Sciatic nerve (tissue), 2 donors: ENCODE measurements at regions not wholly inside any gene's neighbourhood (a gene's known extent, or its start where the extent isn't known, plus 50 kb on each side); places are given as distances from the start of the nearest gene placed in this dataset.
"Not testable (repeated sequence)": the region's sequence is repeated elsewhere in the genome, so short reads cannot be mapped to it uniquely, and the experiment has no call there.

Source experiments
- ATAC-seq: fragments of 200-7000 bp; cut with Tn5 transposase; one replicate; pipeline ENCODE4 v1.9.1; 2020; ENCODE audit warnings: mild to moderate bottlenecking, moderate library complexity
- DNase-seq: peaks from one replicate; pipeline ENCODE4 v3.0.0-alpha.2; 2020; ENCODE audit warnings: low spot score
- intact Hi-C: fragments of 100-400 bp; cut with DNase I; formaldehyde crosslinking; loops from one replicate; pipeline ENCODE4 v1.14.2; 2022
- donor health status: DM: no; HTN: no; CAD: no.
- donor health status: DM: no; HTN: no; CAD: no.

GRCh38 chrX:40387311-40387710, 193.5 kb upstream of the ATP6AP2 start:
- intact Hi-C loops, ATAC-seq, DNase-seq: not testable (repeated sequence)

- intact Hi-C loops = no loop called here
- ATAC-seq = no peak
- DNase-seq = no peak
Measured at GRCh38 chrX:40385682-40386081, 195.1 kb upstream of the ATP6AP2 start.

GRCh38 chrX:40385256-40385655, 195.5 kb upstream of the ATP6AP2 start:
- DNase-seq = no peak
- ATAC-seq = no peak
- intact Hi-C loops = no loop called here

GRCh38 chrX:40383969-40384368, 196.8 kb upstream of the ATP6AP2 start:
- ATAC-seq (no peak), DNase-seq (no peak)
- intact Hi-C loops = no loop called here

- no peak for DNase-seq
Measured at GRCh38 chrX:40383360-40383759, 197.4 kb upstream of the ATP6AP2 start.

GRCh38 chrX:40380655-40381488, 199.9 kb upstream of the ATP6AP2 start:
- DNase-seq (no peak), ATAC-seq (peak; percentile 66)
- intact Hi-C loops = no loop called here

More at GRCh38 chrX:40383360-40383759, 197.4 kb upstream of the ATP6AP2 start:
- ATAC-seq = no peak
- intact Hi-C loops = no loop called here

- ATAC-seq (no peak), DNase-seq (no peak)
- intact Hi-C loops = no loop called here
Measured at GRCh38 chrX:40377684-40378083, 203.1 kb upstream of the ATP6AP2 start.

- ATAC-seq = no peak
- DNase-seq = no peak
- intact Hi-C loops = no loop called here
Measured at GRCh38 chrX:40374486-40374885, 206.3 kb upstream of the ATP6AP2 start.

- intact Hi-C loops = no loop called here
- DNase-seq = no peak
- no peak for ATAC-seq
Measured at GRCh38 chrX:40373641-40374040, 207.1 kb upstream of the ATP6AP2 start.

- ATAC-seq = no peak
- intact Hi-C loops = no loop called here
Measured at GRCh38 chrX:40373025-40373424, 207.7 kb upstream of the ATP6AP2 start.

GRCh38 chrX:40371376-40371775, 209.4 kb upstream of the ATP6AP2 start:
- no peak for ATAC-seq
- intact Hi-C loops = no loop called here

More at GRCh38 chrX:40373025-40373424, 207.7 kb upstream of the ATP6AP2 start:
- DNase-seq = no peak

GRCh38 chrX:40368611-40369061, 212.1 kb upstream of the ATP6AP2 start:
- DNase-seq (no peak), ATAC-seq (no peak)
- intact Hi-C loops = no loop called here

More at GRCh38 chrX:40371376-40371775, 209.4 kb upstream of the ATP6AP2 start:
- DNase-seq = no peak

- intact Hi-C loops = no loop called here
- ATAC-seq = no peak
- DNase-seq = no peak
Measured at GRCh38 chrX:40366661-40367060, 214.1 kb upstream of the ATP6AP2 start.

GRCh38 chrX:40362291-40362690, 218.5 kb upstream of the ATP6AP2 start:
- ATAC-seq, DNase-seq, intact Hi-C loops: not testable (repeated sequence)

- ATAC-seq = no peak
- DNase-seq = no peak
- intact Hi-C loops = no loop called here
Measured at GRCh38 chrX:40360557-40360956, 220.2 kb upstream of the ATP6AP2 start.

GRCh38 chrX:40359593-40359992, 221.2 kb upstream of the ATP6AP2 start:
- intact Hi-C loops = no loop called here
- ATAC-seq (no peak), DNase-seq (no peak)

- no peak for ATAC-seq
- intact Hi-C loops = no loop called here
- no peak for DNase-seq
Measured at GRCh38 chrX:40358994-40359393, 221.8 kb upstream of the ATP6AP2 start.

- ATAC-seq (no peak), DNase-seq (no peak)
- intact Hi-C loops = no loop called here
Measured at GRCh38 chrX:40349251-40349650, 231.5 kb upstream of the ATP6AP2 start.

- no peak for ATAC-seq
Measured at GRCh38 chrX:40346379-40346778, 234.4 kb upstream of the ATP6AP2 start.

GRCh38 chrX:40343319-40343718, 237.5 kb upstream of the ATP6AP2 start:
- ATAC-seq = no peak
- no peak for DNase-seq
- intact Hi-C loops = no loop called here

More at GRCh38 chrX:40346379-40346778, 234.4 kb upstream of the ATP6AP2 start:
- intact Hi-C loops = no loop called here
- DNase-seq = no peak

- intact Hi-C loops = no loop called here
- DNase-seq (no peak), ATAC-seq (no peak)
Measured at GRCh38 chrX:40340116-40340515, 240.7 kb upstream of the ATP6AP2 start.
